Lower lobe of right lung (tissue), 2 donors: ENCODE measurements at regions not wholly inside any gene's neighbourhood (a gene's known extent, or its start where the extent isn't known, plus 50 kb on each side); places are given as distances from the start of the nearest gene placed in this dataset.
"Not testable (repeated sequence)": the region's sequence is repeated elsewhere in the genome, so short reads cannot be mapped to it uniquely, and the experiment has no call there.

Experiments used
- ATAC-seq, 2 donors: fragments of 200-7000 bp; cut with Tn5 transposase; one replicate each; pipeline ENCODE4 v1.9.1; 2020 to 2022; ENCODE audit warnings: mild to moderate bottlenecking in 2 of 2, moderate library complexity in 2 of 2
- DNase-seq: peaks from one replicate; pipeline ENCODE4 v3.0.0-alpha.2; 2020
- H3K27ac ChIP-seq: fragments of 200-600 bp; one replicate; pipeline ENCODE4 v1.8.0; 2022
- H3K27me3 ChIP-seq: fragments of 200-600 bp; one replicate; pipeline ENCODE4 v1.8.0; 2022; ENCODE audit warnings: low read depth
- H3K36me3 ChIP-seq: fragments of 200-600 bp; one replicate; pipeline ENCODE4 v1.8.0; 2022; ENCODE audit warnings: mild to moderate bottlenecking
- H3K4me1 ChIP-seq: fragments of 200-600 bp; one replicate; pipeline ENCODE4 v1.8.0; 2022
- H3K4me3 ChIP-seq: fragments of 200-600 bp; one replicate; pipeline ENCODE4 v1.8.0; 2022; ENCODE audit warnings: mild to moderate bottlenecking
- H3K9me3 ChIP-seq: fragments of 200-600 bp; one replicate; pipeline ENCODE4 v1.8.0; 2022
- CTCF ChIP-seq: fragments of 200-600 bp; IDR thresholded peaks from one replicate; pipeline ENCODE4 v1.8.0; 2022; ENCODE audit warnings: antibody characterized with exemption, mild to moderate bottlenecking
- intact Hi-C: fragments of 100-400 bp; cut with DNase I; formaldehyde crosslinking; loops from one replicate; pipeline ENCODE4 v1.11.0; 2022
- donor health status: DM: no; HTN: yes; CAD: no; lungs with severe emphysema.

GRCh38 chr7:64469673-64470072, 93.2 kb downstream of the ZNF680 start:
- Histone ChIP-seq H3K4me3 (no peak overlapping the region), H3K27ac (no peak overlapping the region), H3K27me3 (no peaks in the 10 kb centered on the region), H3K4me1 (no peaks in the 10 kb centered on the region), H3K36me3 (no peaks in the 10 kb centered on the region), H3K9me3 (peaks cover 23% of the 10 kb centered on the region)
- DNase-seq (no peak), ATAC-seq (no peak)
- intact Hi-C loops, result no loop called here
- TF ChIP-seq CTCF, result no peak

GRCh38 chr7:64465551-64465950, 97.3 kb downstream of the ZNF680 start:
- Histone ChIP-seq H3K4me1 (no peaks in the 10 kb centered on the region), H3K27ac (no peak overlapping the region), H3K36me3 (no peaks in the 10 kb centered on the region), H3K9me3 (peaks cover 18% of the 10 kb centered on the region), H3K4me3 (no peak overlapping the region), H3K27me3 (no peaks in the 10 kb centered on the region)
- no peak for ATAC-seq
- intact Hi-C loops, result no loop called here
- TF ChIP-seq CTCF, result no peak
- no peak for DNase-seq

GRCh38 chr7:64463636-64464375, 99.1 kb downstream of the ZNF680 start:
- Histone ChIP-seq H3K4me3 (peak overlapping the region; percentile 54), H3K36me3 (no peaks in the 10 kb centered on the region), H3K4me1 (no peaks in the 10 kb centered on the region), H3K27ac (no peak overlapping the region), H3K27me3 (no peaks in the 10 kb centered on the region), H3K9me3 (peaks cover 9% of the 10 kb centered on the region)
- TF ChIP-seq CTCF, result no peak
- ATAC-seq (peak; percentile 78 to 88), DNase-seq (peak; percentile 53)
- intact Hi-C loops, result no loop called here

- H3K4me3 ChIP-seq, H3K27me3 ChIP-seq, ATAC-seq, intact Hi-C loops, H3K36me3 ChIP-seq, H3K9me3 ChIP-seq, H3K27ac ChIP-seq, DNase-seq, H3K4me1 ChIP-seq: not testable (repeated sequence)
Observed at GRCh38 chr7:64459858-64460257, 103.0 kb downstream of the ZNF680 start.

GRCh38 chr7:64433590-64433989, 119.8 kb downstream of the ZNF736 start:
- no peaks in the 10 kb centered on the region for H3K27me3 ChIP-seq
- intact Hi-C loops, result no loop called here
- TF ChIP-seq CTCF, result no peak
- no peak overlapping the region for H3K4me3 ChIP-seq
- no peak overlapping the region for H3K27ac ChIP-seq
- no peaks in the 10 kb centered on the region for H3K4me1 ChIP-seq
- ATAC-seq (no peak), DNase-seq (no peak)
- H3K9me3 ChIP-seq, result peaks cover 21% of the 10 kb centered on the region
- no peaks in the 10 kb centered on the region for H3K36me3 ChIP-seq

GRCh38 chr7:64431838-64432237, 118.1 kb downstream of the ZNF736 start:
- no peaks in the 10 kb centered on the region for H3K27me3 ChIP-seq
- intact Hi-C loops, result no loop called here
- TF ChIP-seq CTCF, result no peak
- DNase-seq (no peak), ATAC-seq (no peak)
- no peaks in the 10 kb centered on the region for H3K36me3 ChIP-seq
- no peaks in the 10 kb centered on the region for H3K4me1 ChIP-seq
- H3K4me3 ChIP-seq, result no peak overlapping the region
- H3K27ac ChIP-seq, result no peak overlapping the region
- H3K9me3 ChIP-seq, result peaks cover 21% of the 10 kb centered on the region
